Astrocyte of the spinal cord (primary cell): ENCODE measurements at regions not wholly inside any gene's neighbourhood (a gene's known extent, or its start where the extent isn't known, plus 50 kb on each side); places are given as distances from the start of the nearest gene placed in this dataset.
"Not testable (repeated sequence)": the region's sequence is repeated elsewhere in the genome, so short reads cannot be mapped to it uniquely, and the experiment has no call there.

Experiments
- DNase-seq: peaks from one replicate; pipeline ENCODE4 v3.0.0; 2011; ENCODE audit warnings: low read depth, low spot score
- H3K4me3 ChIP-seq: 2 replicates; pipeline ENCODE4 v1.5.1; 2011; ENCODE audit warnings: low read depth, mild to moderate bottlenecking, low read length, moderate library complexity
- in situ Hi-C: cut with HindIII; loops from 2 replicates; pipeline ENCODE4 v1.10.0; 2017; ENCODE audit warnings: low sequenced_read_pairs
- TF ChIP-seq, protein P1 (sequence below): IDR thresholded peaks from 2 replicates; pipeline ENCODE4 v1.5.1; 2012; ENCODE audit warnings: low read depth, mild to moderate bottlenecking, low read length, inconsistent platforms

DNA sequence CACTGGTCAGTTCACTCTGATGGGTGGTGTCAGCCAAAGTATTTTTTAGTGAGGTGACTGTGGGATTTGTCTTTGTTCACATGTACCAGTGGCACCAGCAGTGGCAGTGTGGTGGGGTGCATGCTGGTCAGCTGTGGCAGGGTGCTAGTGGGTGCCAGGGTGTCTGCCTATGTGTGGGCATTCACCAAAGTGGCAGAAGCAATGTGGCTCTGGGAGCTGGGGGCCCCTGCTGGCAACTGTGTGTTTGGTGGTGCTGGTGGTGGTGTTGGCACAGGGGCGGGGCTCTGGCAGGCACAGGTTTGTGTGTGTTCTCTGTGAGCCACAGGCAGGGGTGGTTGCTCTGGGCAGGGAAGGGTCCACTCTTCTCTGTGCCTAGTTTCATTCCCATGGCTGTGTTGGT, 161.5 kb downstream of the CENPF start:
- no peak for DNase-seq
- TF ChIP-seq, protein P1, sequence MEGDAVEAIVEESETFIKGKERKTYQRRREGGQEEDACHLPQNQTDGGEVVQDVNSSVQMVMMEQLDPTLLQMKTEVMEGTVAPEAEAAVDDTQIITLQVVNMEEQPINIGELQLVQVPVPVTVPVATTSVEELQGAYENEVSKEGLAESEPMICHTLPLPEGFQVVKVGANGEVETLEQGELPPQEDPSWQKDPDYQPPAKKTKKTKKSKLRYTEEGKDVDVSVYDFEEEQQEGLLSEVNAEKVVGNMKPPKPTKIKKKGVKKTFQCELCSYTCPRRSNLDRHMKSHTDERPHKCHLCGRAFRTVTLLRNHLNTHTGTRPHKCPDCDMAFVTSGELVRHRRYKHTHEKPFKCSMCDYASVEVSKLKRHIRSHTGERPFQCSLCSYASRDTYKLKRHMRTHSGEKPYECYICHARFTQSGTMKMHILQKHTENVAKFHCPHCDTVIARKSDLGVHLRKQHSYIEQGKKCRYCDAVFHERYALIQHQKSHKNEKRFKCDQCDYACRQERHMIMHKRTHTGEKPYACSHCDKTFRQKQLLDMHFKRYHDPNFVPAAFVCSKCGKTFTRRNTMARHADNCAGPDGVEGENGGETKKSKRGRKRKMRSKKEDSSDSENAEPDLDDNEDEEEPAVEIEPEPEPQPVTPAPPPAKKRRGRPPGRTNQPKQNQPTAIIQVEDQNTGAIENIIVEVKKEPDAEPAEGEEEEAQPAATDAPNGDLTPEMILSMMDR = no peak
- in situ Hi-C loops = no loop called here
- no peak overlapping the region for H3K4me3 ChIP-seq

DNA sequence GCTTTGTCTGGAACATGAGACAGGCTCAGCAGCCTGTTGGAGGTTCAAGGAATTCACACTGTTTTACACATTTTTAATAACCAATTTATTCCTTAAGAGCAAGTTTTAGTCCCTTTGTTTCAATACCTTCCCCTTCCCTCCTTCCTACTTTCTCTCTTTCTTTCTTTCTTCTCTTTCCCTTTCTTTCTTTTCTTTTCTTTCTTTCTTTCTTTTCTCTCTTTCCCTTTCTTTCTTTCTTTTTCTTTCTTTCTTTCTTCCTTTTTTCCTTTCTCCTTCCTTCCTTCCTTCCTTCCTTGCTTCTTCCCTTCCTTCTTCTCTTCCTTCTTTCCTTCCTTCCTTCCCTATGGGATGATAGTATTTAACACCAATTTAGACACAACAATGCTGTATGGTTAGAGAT, 164.2 kb downstream of the CENPF start:
- no peak overlapping the region for H3K4me3 ChIP-seq
- in situ Hi-C loops = no loop called here
- TF ChIP-seq, protein P1 = no peak
- no peak for DNase-seq

DNA sequence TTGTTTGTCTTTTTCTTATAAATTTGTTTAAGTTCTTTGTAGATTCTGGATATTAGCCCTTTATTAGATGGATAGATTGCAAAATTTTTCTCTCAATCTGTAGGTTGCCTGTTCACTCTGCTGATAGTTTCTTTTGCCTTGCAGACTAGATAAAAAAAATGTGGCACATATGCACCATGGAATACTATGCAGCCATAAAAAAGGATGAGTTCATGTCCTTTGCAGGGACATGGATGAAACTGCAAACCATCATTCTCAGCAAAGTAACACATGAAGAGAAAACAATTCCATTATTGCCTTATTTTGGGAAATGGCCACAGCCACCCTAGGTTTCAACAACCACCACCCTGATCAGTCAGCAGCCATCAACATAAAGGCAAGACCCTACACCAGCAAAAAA, 166.7 kb downstream of the CENPF start:
- H3K4me3 ChIP-seq, DNase-seq, in situ Hi-C loops: not testable (repeated sequence)

DNA sequence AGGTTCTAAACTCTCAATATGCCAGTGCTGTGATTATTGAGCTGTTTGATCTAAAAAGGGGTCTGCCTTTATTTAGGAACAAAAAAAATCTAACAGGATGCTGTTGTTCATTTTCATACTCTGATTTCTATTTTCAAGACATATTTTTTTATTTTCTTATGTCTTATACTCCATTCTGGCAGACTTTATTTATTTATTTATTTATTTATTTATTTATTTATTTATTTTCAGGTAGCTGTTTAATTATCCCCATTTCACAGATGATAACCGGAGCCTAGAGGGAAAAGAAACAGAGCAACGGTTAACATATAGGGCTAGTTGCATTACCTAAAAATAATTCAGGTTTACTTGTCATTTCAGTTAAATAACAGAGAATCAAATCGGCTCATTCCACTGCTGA, 174.4 kb downstream of the CENPF start:
- H3K4me3 ChIP-seq = no peak overlapping the region
- DNase-seq = no peak
- TF ChIP-seq, protein P1 = no peak
- in situ Hi-C loops = no loop called here

DNA sequence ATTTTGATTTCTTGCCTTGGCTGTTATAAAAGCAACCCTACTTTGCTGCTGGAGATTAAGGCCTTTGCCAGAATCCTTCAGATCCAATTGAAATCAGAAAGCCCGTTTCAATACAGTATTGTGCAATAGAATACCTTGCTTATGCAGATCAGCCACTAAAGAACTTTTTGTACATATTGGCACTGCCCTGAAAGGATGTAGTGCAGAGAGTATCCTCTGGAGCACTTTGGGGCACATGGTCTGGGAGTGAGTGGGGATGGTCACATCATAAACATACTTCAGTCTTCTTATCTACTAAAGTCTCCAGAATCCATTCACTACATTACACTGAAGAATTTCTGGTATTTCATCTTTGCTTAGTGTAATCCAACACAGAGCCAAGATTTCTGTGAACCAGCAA, 189.0 kb downstream of the CENPF start:
- DNase-seq = peak; percentile 9
- in situ Hi-C loops = no loop called here
- H3K4me3 ChIP-seq = no peak overlapping the region
- TF ChIP-seq, protein P1 = no peak

DNA sequence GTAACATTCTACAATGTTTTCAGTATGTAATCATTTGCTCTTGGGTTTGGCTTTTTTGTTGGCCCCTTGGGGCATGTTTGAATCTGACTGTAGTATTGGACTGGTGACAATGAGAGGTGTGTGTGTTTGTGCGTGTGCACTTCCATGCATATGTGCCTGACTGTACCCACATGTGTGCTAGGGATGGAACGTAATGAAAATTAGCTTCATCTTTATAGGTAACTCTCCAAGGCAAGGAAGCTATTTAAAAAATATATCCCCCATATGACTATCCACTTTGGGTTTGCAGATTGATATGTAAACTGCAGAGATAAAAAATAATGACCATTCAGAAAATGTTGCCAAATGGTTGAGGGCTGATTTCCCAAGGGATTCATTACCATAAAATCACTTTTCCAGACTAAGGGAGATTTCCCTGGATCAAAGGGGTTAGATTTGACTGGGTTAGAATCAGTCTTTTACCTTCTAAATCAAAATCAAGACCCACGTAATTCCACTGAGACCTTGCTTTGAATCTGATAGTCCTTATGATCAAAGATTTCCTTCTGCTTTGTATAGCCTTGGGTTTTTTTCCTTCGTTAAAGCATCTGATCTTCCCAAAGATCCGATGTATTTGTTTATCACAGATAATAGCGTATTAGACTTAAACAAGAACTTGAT, 189.7 kb downstream of the CENPF start:
- no peak for DNase-seq
- H3K4me3 ChIP-seq = no peak overlapping the region
- TF ChIP-seq, protein P1 = no peak
- in situ Hi-C loops = no loop called here

DNA sequence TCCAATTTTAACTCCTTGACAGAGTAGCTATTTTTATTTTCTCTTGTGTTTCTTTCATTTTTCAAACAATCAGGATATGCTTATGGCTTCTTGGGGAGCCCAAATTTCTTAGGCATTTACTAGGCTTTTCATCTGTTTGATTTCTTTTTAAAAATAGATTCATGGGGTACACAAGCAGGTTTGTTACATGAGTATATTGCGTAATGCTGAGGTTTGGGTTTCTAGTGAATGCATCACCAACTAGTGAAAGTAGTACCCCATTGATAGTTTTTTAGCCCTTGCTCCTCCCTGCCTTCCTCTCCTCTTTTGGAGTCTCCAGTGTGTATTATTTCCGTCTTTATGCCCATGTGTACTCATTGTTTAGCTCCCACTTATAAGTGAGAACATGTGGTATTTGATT, 190.7 kb downstream of the CENPF start:
- no peak overlapping the region for H3K4me3 ChIP-seq
- in situ Hi-C loops = no loop called here
- TF ChIP-seq, protein P1 = no peak
- DNase-seq = no peak
